GM12872 (cell line): ENCODE measurements at regions not wholly inside any gene's neighbourhood (a gene's known extent, or its start where the extent isn't known, plus 50 kb on each side); places are given as distances from the start of the nearest gene placed in this dataset.

Source experiments
- CTCF ChIP-seq: IDR thresholded peaks from 3 replicates; pipeline ENCODE4 v1.5.1; 2011; ENCODE audit warnings: low read depth, mild to moderate bottlenecking, low read length, moderate library complexity; ENCODE audit not compliant: insufficient read depth

- no peak for TF ChIP-seq CTCF
Measured at GRCh38 chr10:60615541-60615940, 162.7 kb upstream of the CDK1 start.

GRCh38 chr10:60614363-60614762, 163.9 kb upstream of the CDK1 start:
- no peak for TF ChIP-seq CTCF

- no peak for TF ChIP-seq CTCF
Measured at GRCh38 chr10:60613434-60613833, 164.8 kb upstream of the CDK1 start.

GRCh38 chr10:60611291-60611747, 167.0 kb upstream of the CDK1 start:
- no peak for TF ChIP-seq CTCF

- no peak for TF ChIP-seq CTCF
Measured at GRCh38 chr10:60607372-60607771, 170.9 kb upstream of the CDK1 start.

GRCh38 chr10:60606343-60607080, 171.8 kb upstream of the CDK1 start:
- TF ChIP-seq CTCF, result no peak

GRCh38 chr10:60605476-60605875, 172.8 kb upstream of the CDK1 start:
- no peak for TF ChIP-seq CTCF

- no peak for TF ChIP-seq CTCF
Measured at GRCh38 chr10:60604342-60604741, 173.9 kb upstream of the CDK1 start.
